HUDEP-2 (cell line): ENCODE measurements at regions not wholly inside any gene's neighbourhood (a gene's known extent, or its start where the extent isn't known, plus 50 kb on each side); places are given as distances from the start of the nearest gene placed in this dataset.
"Not testable (repeated sequence)": the region's sequence is repeated elsewhere in the genome, so short reads cannot be mapped to it uniquely, and the experiment has no call there.

ENCODE experiments used
- DNase-seq, 76 experiments: peaks; one replicate each; lab custom pipeline; 2025; ENCODE audit not compliant: unreplicated experiment in 76 of 76; lab: John Stamatoyannopoulos, UW

- DNase-seq: no peak
These were observed 190.3 kb upstream of the TMEM196 start for GRCh38 chr7:19963695-19964094.

DNA sequence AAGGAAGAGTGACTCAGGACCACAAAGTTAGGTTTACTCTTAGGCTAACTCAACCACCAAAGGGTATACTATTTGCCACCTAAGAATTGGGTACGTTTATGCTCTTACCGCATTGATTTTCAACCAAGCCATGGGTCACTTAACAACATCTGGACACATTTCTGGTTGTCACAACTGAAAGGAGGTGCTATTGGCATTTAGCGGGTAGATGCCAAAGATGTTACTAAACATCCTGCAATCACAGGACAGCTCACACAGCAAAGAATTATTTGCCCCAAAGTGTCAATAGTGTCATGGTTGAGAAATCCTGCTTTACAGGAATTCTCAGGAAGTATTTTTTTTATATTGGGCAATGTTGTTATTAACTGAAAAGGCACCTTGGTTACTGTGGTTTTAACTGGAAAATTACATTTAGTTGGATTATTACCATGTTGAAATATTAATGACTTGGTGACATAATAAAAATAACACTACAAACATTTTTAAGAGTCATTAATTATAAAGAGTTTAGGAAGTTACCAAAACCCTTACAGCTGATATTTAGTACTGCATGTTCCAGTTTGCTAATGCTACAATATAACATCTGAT lies 185.0 kb upstream of the TMEM196 start:
- DNase-seq: no peak

DNA sequence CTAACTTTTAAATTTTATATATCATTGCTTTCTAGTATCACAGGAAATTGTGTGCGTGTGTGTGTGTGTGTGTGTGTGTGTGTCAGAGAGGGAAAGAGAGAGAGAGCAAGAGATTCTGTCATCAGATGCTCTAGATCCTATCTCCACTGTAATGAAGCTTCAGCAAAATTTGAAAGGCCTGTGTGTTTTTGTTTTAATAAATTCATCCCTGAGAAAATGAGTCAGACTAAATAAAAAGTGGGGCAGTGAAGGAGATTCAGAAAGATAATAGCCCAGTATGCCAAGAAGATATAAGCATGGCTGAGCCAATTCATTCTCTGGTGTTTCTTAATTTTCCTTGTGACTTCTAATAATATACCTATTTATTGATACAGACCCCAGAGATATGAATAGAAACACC lies 184.2 kb upstream of the TMEM196 start:
- DNase-seq: no peak

- not testable (repeated sequence) for DNase-seq
These were observed 180.7 kb upstream of the TMEM196 start for GRCh38 chr7:19954166-19954565.

DNA sequence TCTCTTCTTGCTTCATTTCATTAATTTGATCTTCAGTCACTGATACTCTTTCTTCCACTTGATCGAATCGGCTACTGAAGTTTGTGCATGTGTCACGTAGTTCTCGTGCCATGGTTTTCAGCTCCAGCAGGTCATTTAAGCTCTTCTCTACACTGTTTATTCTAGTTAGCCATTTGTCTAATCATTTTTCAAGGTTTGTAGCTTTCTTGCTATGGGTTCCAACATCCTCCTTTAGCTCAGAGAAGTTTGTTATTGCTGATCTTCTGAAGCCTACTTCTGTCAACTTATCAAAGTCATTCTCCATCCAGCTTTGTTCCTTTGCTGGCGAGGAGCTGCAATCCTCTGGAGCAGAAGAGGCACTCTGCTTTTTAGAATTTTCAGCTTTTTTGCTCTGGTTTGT lies 180.0 kb upstream of the TMEM196 start:
- DNase-seq: not testable (repeated sequence)

- no peak for DNase-seq
These were observed 174.7 kb upstream of the TMEM196 start for GRCh38 chr7:19948160-19948559.

- no peak for DNase-seq
These were observed 171.1 kb upstream of the TMEM196 start for GRCh38 chr7:19944363-19945120.

- no peak for DNase-seq
These were observed 166.3 kb upstream of the TMEM196 start for GRCh38 chr7:19939746-19940145.

DNA sequence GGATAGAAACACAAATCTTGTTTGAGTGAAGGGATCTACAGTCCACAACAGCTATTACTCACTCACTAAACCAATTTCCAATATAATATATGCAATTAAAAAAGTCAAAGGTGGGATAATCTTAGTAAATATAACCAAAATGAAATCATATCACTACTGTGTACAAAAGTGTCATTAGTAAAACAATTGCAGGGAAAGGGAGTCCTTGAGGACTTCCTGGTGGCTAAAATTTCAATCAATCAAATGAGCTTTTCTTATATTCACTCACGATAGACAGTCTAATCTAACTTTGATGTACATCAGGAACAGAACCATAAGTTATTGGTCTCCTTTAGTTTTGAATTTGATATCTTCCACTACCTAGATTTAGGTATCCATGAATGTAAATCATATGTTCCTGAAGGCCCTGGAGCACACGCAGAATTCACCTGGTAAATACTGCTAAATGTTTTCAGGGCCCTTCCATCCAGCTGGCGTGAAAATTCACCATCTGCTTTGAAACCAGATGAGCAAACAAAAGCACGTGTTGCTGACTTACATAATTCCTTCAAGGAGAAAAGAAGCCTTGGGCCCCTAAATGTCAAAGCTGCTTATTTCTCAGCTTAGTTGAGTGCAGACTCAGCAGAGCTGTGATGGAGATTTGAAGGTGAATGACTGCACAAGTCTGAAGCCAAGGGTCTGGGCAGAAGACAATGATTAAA lies 159.3 kb upstream of the TMEM196 start:
- DNase-seq: no peak

DNA sequence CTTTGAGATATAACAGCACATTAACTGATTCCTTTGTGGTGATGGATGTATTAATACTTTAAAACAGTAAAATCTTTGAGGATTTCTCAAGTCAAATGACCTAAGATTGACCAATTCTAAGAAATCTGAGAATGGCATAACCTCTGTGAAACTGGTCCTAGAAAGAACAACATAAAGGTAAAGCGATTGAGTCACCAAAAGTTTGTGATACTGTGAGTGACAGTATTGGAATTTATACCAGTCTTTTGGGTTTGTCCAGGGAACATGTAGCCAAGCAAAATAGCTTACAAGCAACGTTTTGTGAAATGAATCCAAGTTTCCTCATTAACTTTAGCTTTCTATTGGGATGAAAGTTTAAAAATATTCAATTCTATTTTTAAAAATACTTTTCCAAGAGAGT lies 157.4 kb upstream of the TMEM196 start:
- no peak for DNase-seq

DNA sequence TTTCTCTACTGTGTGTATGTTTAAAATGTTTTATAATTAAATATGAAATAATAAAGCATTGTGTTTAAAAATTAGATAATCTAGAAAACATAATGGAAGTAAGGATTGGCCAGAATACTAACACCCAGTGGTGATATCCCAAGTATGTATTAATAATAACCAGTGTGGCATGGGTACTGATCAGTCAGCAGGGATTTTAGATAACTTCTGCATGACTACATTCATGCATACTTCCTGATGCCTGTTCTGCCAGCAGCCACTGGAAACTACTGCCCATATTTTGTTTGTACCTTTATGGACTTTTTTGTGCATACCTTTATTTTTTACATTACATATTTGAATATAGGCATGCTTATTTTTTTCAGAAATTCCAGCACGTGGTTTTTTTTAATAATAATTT lies 156.6 kb upstream of the TMEM196 start:
- no peak for DNase-seq

- DNase-seq: no peak
These were observed 154.8 kb upstream of the TMEM196 start for GRCh38 chr7:19928247-19928646.

DNA sequence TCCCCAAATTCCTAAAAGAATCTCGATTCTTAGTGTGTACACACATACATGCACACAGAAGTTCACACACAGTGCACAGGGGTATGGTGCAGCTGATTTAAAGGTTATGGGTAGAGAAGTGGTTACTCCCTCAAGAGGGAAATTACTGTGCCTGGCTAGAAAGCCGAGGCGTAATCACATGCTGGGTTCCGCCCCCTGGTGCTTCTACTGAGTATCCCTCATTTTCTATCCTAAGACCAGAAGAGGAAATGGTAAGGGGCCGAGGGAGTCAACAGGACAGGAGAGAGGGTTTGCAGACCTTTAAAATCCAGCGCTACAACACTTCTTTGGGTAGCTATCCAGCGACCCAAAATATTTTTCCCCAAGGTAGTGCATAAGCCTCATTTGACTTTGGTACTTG lies 147.3 kb upstream of the TMEM196 start:
- DNase-seq: no peak

DNA sequence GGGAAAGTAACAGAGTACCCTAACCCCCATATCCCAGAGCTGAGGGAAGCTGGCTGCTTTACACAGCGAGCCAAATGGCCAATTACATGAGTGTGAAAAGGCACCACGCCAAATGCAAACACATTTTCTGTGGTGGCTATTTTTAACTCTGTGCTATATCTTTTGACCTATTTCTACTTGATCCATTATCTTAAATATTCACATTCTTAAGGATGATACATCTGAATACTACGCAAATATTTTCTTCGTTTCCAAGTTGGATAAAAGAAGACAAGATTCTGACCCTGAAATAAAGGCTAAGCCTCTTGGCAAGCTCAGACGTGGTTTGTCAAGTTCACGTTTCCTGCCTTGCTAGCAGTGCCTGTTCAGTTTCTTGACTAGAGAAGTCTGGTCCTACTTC lies 146.7 kb upstream of the TMEM196 start:
- DNase-seq: no peak

DNA sequence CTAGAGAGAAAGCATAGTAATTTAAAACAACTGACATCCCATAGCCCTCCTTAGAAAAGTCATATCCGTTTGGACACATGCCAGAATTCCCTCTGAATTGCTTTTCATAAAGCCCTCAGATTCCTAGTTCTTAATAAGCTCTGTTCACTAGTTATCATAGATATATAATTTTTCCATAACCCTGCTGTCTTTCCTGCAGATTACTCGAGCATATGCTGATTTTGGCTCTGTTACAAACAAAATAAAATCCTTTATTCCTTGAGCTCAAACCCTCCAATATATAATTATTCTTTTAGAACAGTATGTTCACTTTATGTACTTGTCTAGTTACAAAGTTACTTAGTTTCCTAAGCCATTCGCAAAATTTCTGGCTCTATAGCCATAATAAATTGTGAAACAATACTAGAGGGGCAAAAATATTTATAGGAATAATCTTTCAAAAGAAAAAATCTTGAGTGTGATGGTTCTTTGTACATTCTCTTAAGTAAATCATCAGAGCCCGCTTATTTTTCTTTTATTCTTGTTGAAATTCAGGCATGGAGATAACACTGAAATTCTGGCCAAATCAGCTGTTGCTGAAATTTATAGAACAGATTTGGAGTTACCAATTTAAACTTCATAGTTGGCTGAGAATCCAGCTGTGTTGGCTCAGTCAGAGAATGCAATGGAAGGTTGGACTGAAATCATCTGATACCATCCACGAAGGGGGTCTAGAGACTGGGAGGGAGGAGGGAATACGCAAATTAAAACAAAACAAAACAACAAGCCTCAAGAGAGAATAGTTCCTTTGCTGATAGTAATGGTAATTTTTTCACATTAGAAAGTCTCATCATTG lies 146.1 kb upstream of the TMEM196 start:
- no peak for DNase-seq

DNA sequence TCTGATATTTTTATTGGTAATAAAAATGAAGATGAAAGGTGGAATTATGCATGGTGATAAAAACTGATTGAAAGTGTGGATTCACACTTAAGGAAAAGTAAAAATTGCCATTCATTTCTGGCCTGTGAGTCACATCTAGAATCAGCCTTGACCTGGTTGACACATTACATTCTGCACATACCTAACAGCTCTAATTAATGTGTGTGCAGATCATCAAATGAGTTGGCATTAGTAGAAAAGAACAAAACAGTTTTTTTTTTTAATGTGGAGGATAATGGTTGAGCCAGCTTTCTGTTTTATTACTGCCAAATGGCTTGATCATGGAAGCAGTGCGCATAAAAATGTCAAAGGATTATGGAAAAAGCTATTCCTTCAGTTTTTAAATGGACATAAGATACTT lies 142.6 kb upstream of the TMEM196 start:
- no peak for DNase-seq

DNA sequence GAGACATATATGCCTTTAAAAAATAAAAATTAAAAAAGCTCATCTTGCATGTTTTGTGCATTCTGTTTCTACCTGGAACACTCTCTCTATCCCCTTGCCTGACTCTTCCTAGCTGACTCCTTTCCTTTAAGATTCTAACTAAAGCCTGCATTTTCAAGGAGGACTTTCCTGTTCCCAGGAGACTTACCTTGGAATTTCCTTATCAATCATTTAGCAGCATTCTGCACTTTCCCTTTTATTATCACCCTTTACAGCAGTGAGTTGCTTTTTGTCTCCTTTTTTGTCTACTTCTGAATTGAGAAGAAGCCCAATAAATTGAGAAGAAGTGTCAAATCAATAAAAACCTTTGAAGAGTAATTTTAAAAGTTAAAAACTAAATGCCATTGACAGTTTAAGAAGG lies 142.2 kb upstream of the TMEM196 start:
- DNase-seq: no peak

- no peak for DNase-seq
These were observed 141.4 kb upstream of the TMEM196 start for GRCh38 chr7:19914866-19915265.

DNA sequence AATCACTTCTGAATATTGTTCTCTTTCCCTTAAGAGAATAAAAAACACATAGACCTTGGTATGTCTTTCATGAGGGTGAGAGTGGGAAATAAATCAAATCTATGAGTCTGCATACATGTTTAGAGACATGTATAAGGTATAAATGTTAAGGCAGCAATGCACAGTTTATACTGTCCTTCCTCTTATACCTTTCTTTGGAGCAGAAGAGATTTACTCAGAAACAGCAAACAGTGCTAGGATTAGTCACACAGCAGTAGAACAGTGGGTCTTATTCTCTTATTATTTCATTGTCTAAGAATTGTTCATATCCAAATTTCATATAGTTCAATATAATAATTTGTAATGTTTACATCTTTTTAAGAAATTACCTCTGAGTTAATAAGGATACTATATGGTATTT lies 126.7 kb upstream of the TMEM196 start:
- DNase-seq: no peak

DNA sequence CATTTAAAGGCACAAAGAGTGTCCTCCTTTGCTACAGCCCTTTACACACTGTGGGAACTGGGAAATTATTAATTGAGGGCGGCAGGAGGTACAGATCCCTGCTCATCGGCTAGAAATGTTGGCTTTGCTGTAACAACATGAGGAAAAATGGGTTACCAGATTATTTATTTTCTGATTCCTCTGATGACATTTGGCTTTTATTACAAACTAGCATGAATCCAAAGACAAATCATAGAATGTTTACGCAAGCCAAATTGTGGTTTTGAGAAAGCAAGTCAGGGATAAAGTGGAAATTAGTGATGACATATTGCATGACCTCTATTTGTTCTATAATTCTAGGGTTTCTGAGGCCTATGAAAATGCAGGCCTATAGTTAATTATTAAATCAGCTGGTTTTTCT lies 126.1 kb upstream of the TMEM196 start:
- DNase-seq: no peak

GRCh38 chr7:19882893-19883292 lies 109.5 kb upstream of the TMEM196 start:
- not testable (repeated sequence) for DNase-seq
